HFFc6 (cell line): ENCODE measurements at regions not wholly inside any gene's neighbourhood (a gene's known extent, or its start where the extent isn't known, plus 50 kb on each side); places are given as distances from the start of the nearest gene placed in this dataset.

Experiments used
- DNase-seq: peaks from one replicate; pipeline ENCODE4 v3.0.0-alpha.2; 2018
- H3K27ac Mint-ChIP-seq: 2 replicates; pipeline ENCODE4 v1.8.0; 2020; ENCODE audit warnings: mild to moderate bottlenecking, mixed read lengths
- H3K27me3 Mint-ChIP-seq: 2 replicates; pipeline ENCODE4 v1.8.0; 2021; ENCODE audit warnings: mild to moderate bottlenecking, moderate library complexity, mixed read lengths; ENCODE audit not compliant: insufficient read depth
- H3K36me3 Mint-ChIP-seq: 2 replicates; pipeline ENCODE4 v1.8.0; 2021; ENCODE audit warnings: low read depth, mixed read lengths
- H3K4me1 Mint-ChIP-seq: 2 replicates; pipeline ENCODE4 v1.8.0; 2020; ENCODE audit warnings: low read depth, mixed read lengths
- H3K4me3 Mint-ChIP-seq: 2 replicates; pipeline ENCODE4 v1.8.0; 2020; ENCODE audit warnings: mild to moderate bottlenecking, moderate library complexity, mixed read lengths
- H3K9me3 Mint-ChIP-seq: 2 replicates; pipeline ENCODE4 v1.8.0; 2020; ENCODE audit warnings: mild to moderate bottlenecking, mixed read lengths
- CTCF ChIP-seq: fragments of 200-600 bp; sonication (generic); IDR thresholded peaks from 2 replicates; pipeline ENCODE4 v1.5.0; 2021; ENCODE audit warnings: antibody characterized with exemption, mild to moderate bottlenecking

DNA sequence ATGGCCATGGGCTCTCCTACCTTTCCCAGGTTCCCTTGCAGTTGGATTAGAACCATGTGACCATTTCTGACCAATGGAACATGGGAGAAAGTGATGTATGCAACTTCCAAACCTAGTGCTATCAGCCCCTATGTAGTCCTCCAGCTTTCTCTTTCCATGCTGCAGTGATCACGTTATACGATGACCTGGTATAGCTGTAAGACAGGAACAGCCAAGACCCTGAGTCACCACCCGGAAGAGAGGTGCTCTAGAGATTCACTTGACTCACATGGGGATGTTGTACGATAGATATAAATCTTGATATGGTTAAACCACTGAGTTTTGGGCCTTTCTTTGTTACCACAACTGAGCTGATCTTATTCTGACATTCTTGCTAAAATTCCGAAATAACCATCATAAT lies 65.1 kb downstream of the NOG start:
- Mint-ChIP-seq H3K36me3 (no peaks in the 10 kb centered on the region), H3K9me3 (peaks cover 4% of the 10 kb centered on the region; the same call in 1 of the 2 replicates), H3K27ac (no peak overlapping the region), H3K4me3 (no peak overlapping the region), H3K4me1 (peaks cover 9% of the 10 kb centered on the region), H3K27me3 (peaks cover 7% of the 10 kb centered on the region)
- no peak for TF ChIP-seq CTCF
- no peak for DNase-seq

- DNase-seq: no peak
- H3K36me3 Mint-ChIP-seq: no peaks in the 10 kb centered on the region
- H3K9me3 Mint-ChIP-seq: peaks cover 4% of the 10 kb centered on the region; the same call in 1 of the 2 replicates
- H3K4me1 Mint-ChIP-seq: peaks cover 5% of the 10 kb centered on the region; the same call in 1 of the 2 replicates
- no peak overlapping the region for H3K27ac Mint-ChIP-seq
- TF ChIP-seq CTCF: no peak
- H3K4me3 Mint-ChIP-seq: no peak overlapping the region
- peaks cover 8% of the 10 kb centered on the region for H3K27me3 Mint-ChIP-seq
Observed at GRCh38 chr17:56659622-56660021, 66.1 kb downstream of the NOG start.

DNA sequence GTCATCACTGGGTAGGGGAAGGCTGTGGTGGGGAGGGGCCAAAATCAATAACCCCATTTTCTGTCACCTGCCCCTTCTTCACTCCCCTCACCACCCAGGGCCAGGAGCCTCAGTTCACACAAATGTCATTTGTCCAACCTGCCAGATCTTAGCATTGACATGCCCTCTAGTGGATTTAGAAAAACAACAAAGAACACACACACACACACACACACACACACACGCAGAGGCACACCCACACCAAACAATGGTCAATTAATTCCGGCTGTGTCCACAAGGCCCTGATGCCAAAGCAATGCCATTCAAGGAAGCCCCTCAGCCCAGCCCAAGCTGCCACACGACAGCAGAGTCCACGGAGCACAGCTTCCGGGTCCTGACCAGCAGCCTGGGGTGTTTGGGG lies 68.4 kb downstream of the NOG start:
- Mint-ChIP-seq H3K36me3 (no peaks in the 10 kb centered on the region), H3K27me3 (peaks cover 22% of the 10 kb centered on the region), H3K4me3 (no peak overlapping the region), H3K4me1 (peaks cover 5% of the 10 kb centered on the region; the same call in 1 of the 2 replicates), H3K9me3 (no peaks in the 10 kb centered on the region), H3K27ac (no peak overlapping the region)
- TF ChIP-seq CTCF: no peak; the same call in 1 of the 2 replicates
- peak; percentile 15 for DNase-seq

DNA sequence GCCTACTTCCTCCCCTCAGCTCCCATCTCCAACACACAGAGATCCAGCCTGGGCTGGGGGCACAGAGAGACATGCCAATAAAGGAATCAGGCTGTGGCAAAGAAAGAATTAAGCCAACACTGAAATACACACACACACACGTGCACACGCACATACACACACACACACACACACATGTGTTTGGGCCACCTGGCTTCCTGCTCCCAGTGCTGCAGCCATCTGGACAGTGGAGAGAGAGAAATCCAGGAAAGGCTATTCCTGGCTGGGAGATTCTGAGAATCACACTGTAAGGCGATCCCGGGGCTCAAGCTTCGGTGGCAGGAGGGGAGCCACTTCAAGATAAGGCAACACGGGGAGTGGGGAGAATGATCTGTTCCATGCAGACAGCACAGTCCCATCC lies 72.4 kb downstream of the NOG start:
- Mint-ChIP-seq H3K4me3 (no peak overlapping the region), H3K4me1 (no peaks in the 10 kb centered on the region), H3K27me3 (peaks cover 31% of the 10 kb centered on the region), H3K27ac (no peak overlapping the region), H3K9me3 (no peaks in the 10 kb centered on the region), H3K36me3 (no peaks in the 10 kb centered on the region)
- no peak for TF ChIP-seq CTCF
- DNase-seq: no peak

DNA sequence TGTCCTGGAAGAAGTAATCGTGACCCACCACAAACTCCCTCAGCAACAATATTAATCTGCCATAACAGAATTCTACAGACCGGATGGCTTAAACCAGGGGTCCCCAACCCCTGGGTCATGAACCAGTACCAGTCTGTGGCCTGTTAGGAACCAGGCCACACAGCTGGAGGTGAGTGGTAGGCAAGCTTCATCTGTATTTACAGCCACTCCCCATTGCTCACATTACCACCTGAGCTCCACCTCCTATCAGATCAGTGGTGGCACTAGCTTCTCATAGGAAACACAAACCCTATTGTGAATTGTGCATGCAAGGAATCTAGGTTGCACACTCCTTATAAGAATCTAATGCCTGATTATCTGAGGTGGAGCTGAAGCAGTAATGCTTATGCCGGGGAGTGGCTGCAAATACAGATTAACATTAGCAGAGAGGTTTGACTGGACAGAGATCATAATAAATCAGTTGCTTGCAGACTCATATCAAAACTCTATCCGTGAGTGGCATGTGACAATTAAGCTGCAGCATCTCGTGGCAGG lies 74.5 kb downstream of the NOG start:
- no peaks in the 10 kb centered on the region for H3K4me1 Mint-ChIP-seq
- 0 out of 2 replicates have a peak, but pooled peaks cover 4% of the 10 kb centered on the region for H3K36me3 Mint-ChIP-seq
- DNase-seq: no peak
- no peak for TF ChIP-seq CTCF
- H3K27ac Mint-ChIP-seq: no peak overlapping the region
- H3K9me3 Mint-ChIP-seq: no peaks in the 10 kb centered on the region
- H3K27me3 Mint-ChIP-seq: peaks cover 32% of the 10 kb centered on the region
- H3K4me3 Mint-ChIP-seq: no peak overlapping the region

DNA sequence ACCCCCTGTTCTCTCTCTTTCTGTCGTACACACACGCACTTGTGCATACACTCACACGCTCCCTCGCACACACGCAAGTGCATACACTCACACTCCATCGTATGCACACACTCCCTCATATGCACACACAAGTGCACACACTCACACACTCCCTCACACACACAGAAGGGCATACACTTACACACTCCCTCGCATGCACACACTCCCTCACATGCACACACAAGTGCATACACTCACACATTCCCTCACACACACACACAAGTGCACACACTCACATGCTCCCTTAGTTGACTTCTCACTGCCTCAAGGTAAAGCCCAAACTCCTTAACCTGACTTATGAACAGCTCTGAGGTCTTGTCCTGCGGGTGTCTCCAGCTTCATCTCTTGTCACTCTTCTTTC lies 78.7 kb downstream of the NOG start:
- no peak for DNase-seq
- Mint-ChIP-seq H3K27me3 (peaks cover 26% of the 10 kb centered on the region), H3K27ac (no peak overlapping the region), H3K36me3 (0 out of 2 replicates have a peak, but pooled peaks cover 4% of the 10 kb centered on the region), H3K9me3 (no peaks in the 10 kb centered on the region), H3K4me3 (no peak overlapping the region), H3K4me1 (peaks cover 7% of the 10 kb centered on the region)
- no peak for TF ChIP-seq CTCF
